Calu3 (cell line): ENCODE measurements at regions not wholly inside any gene's neighbourhood (a gene's known extent, or its start where the extent isn't known, plus 50 kb on each side); places are given as distances from the start of the nearest gene placed in this dataset.

Source experiments
- BruUV-seq: library from RNA; stranded (reverse); fragments of 400-500 nt; replicated peaks from 2 replicates; lab custom pipeline; 2021; lab: Mats Ljungman, UMichigan
- CTCF ChIA-PET: fragments of 300-600 bp; sonication (Branson Sonifier 250); formaldehyde crosslinking; loops from one replicate; lab custom pipeline; 2022; ENCODE audit warnings: antibody characterized with exemption; lab: Charles Lee
- DNase-seq: peaks from one replicate; pipeline ENCODE4 v3.0.0; 2022
- H3K27ac Mint-ChIP-seq: one replicate; pipeline ENCODE4 v1.8.0; 2022; ENCODE audit warnings: mixed read lengths; ENCODE audit not compliant: unreplicated experiment
- H3K27me3 Mint-ChIP-seq: one replicate; pipeline ENCODE4 v1.8.0; 2022; ENCODE audit warnings: mixed read lengths; ENCODE audit not compliant: unreplicated experiment
- H3K36me3 Mint-ChIP-seq: one replicate; pipeline ENCODE4 v1.8.0; 2022; ENCODE audit warnings: mild to moderate bottlenecking, moderate library complexity, mixed read lengths; ENCODE audit not compliant: insufficient read depth, unreplicated experiment
- H3K4me1 Mint-ChIP-seq: one replicate; pipeline ENCODE4 v1.8.0; 2022; ENCODE audit warnings: mild to moderate bottlenecking, low read depth, mixed read lengths; ENCODE audit not compliant: unreplicated experiment
- H3K4me3 Mint-ChIP-seq: one replicate; pipeline ENCODE4 v1.8.0; 2022; ENCODE audit warnings: mild to moderate bottlenecking, low read depth, moderate library complexity, mixed read lengths; ENCODE audit not compliant: unreplicated experiment
- H3K9me3 Mint-ChIP-seq: one replicate; pipeline ENCODE4 v1.8.0; 2022; ENCODE audit warnings: low read depth, mixed read lengths; ENCODE audit not compliant: unreplicated experiment
- intact Hi-C: fragments of 100-400 bp; cut with micrococcal nuclease; formaldehyde crosslinking; loops from one replicate; pipeline ENCODE4 v1.10.0; 2022; ENCODE audit not compliant: unreplicated experiment
- TF ChIP-seq, protein P1 (sequence below): fragments of 200-600 bp; IDR thresholded peaks from one replicate; pipeline ENCODE4 v1.8.0; 2022; ENCODE audit warnings: antibody characterized with exemption; ENCODE audit not compliant: unreplicated experiment

DNA sequence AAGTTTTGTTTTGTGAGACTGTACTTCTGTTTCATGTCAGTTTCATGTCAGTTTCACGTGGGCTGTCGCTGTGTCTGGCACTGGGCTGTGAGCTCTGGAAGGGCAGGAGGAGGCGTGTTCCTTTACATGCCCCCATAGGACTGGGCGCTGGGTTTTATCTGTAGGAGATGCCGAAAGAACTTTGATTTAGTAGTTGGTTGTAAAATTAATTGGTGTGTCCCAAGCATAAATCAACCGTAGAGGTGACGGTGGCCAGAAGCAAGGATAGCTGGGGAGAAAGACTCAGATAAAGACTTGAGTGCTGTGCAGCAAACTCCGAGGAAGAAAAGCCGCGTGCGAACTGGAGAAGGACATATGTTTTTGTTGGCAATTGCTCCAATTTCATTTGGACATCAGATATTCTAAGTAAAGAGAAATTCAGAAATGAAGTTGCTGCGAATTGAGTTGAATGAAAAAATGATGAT is 182.5 kb downstream of the VRK1 start:
- Mint-ChIP-seq H3K27me3 (no peaks in the 10 kb centered on the region), H3K4me1 (no peaks in the 10 kb centered on the region), H3K9me3 (peaks cover 11% of the 10 kb centered on the region), H3K4me3 (no peak overlapping the region), H3K27ac (no peak overlapping the region), H3K36me3 (peaks cover 5% of the 10 kb centered on the region)
- intact Hi-C loops, result no loop called here
- TF ChIP-seq, protein P1, sequence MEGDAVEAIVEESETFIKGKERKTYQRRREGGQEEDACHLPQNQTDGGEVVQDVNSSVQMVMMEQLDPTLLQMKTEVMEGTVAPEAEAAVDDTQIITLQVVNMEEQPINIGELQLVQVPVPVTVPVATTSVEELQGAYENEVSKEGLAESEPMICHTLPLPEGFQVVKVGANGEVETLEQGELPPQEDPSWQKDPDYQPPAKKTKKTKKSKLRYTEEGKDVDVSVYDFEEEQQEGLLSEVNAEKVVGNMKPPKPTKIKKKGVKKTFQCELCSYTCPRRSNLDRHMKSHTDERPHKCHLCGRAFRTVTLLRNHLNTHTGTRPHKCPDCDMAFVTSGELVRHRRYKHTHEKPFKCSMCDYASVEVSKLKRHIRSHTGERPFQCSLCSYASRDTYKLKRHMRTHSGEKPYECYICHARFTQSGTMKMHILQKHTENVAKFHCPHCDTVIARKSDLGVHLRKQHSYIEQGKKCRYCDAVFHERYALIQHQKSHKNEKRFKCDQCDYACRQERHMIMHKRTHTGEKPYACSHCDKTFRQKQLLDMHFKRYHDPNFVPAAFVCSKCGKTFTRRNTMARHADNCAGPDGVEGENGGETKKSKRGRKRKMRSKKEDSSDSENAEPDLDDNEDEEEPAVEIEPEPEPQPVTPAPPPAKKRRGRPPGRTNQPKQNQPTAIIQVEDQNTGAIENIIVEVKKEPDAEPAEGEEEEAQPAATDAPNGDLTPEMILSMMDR, result no peak
- BruUV-seq, result no TSS peak
- no peak for DNase-seq
- CTCF ChIA-PET, result no interaction called here

DNA sequence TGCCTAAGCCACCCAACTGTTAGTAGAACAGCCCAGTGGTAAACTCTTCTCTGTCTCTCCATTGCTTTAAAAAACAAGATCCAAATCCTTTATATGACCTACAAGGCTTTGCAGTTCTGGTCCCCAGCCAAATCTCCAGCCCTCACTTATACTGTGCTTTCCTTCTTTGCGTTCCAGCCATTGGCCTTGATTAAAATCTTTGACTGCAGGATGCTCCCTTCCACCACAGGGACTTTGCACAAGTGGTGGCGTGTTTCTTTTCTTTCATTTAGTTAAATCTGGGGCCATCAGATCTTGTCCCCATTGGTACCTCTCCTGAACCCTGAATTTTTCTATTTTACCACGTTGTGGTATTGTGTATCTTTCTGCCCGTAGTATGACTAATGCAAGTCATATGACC is 183.7 kb downstream of the VRK1 start:
- no TSS peak for BruUV-seq
- peaks cover 7% of the 10 kb centered on the region for H3K9me3 Mint-ChIP-seq
- intact Hi-C loops, result no loop called here
- no peak for DNase-seq
- CTCF ChIA-PET, result no interaction called here
- no peaks in the 10 kb centered on the region for H3K36me3 Mint-ChIP-seq
- TF ChIP-seq, protein P1, result no peak
- H3K27me3 Mint-ChIP-seq, result no peaks in the 10 kb centered on the region
- no peak overlapping the region for H3K27ac Mint-ChIP-seq
- H3K4me1 Mint-ChIP-seq, result no peaks in the 10 kb centered on the region
- no peak overlapping the region for H3K4me3 Mint-ChIP-seq

DNA sequence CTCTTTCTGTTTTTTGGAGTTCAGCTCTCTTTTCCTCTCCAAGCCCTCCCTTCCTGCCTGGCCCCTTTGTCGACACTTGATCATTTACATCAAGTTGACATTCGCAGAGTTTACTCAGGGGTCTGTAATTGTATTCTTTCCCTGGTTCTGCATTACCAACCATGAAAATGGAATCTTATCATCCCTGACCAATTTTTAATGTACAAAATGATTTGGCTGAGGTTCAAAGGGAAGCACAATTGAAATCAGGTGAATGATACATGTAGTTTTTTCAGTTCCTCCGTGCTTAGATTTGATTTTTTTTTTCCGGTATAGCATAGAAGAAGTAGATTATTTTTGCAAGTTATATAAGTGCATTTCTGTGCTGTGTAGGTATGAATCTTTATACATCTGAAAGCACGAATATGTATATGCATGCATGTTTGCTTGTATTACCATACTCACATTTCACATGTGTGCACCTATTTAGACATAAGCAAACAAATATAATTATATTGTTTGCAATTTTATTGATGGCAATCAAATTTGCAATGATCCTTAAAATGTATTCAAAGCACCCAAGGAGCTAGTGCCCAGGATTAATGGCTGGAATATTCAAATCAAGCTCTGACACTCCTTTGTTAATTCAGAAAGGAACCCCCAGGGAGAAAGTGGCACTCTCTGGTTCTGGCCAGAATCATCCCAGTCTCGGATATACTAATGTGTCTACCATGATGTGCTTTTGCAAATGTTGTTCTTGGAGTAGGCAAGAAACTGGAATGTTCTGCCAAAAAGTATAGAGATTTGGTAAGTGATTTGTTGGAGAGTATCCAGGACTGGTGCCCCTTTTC is 189.3 kb downstream of the VRK1 start:
- Mint-ChIP-seq H3K9me3 (no peaks in the 10 kb centered on the region), H3K4me1 (no peaks in the 10 kb centered on the region), H3K4me3 (no peak overlapping the region), H3K36me3 (no peaks in the 10 kb centered on the region), H3K27me3 (no peaks in the 10 kb centered on the region), H3K27ac (no peak overlapping the region)
- no TSS peak for BruUV-seq
- intact Hi-C loops, result no loop called here
- DNase-seq, result no peak
- CTCF ChIA-PET, result no interaction called here
- TF ChIP-seq, protein P1, result no peak

DNA sequence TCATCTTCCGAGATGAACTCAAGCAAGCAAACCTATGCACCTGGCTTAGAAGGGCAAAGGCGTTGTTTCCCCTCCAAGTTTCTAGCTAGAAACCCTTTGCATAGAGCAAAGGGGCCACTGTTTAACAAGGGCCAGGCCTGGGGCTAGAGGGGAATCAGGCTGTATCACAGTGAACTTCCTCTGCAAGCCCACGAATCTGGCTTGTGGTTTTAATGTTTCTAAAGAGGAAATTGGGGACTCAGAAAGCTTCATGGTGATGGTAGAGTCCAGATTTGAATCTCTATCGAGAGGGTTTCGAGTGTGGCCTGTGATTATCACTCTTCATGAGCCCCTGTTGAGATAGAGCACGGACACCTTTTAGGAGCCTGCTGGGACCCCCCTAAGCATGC is 189.9 kb downstream of the VRK1 start:
- no TSS peak for BruUV-seq
- TF ChIP-seq, protein P1, result no peak
- H3K4me3 Mint-ChIP-seq, result no peak overlapping the region
- no peaks in the 10 kb centered on the region for H3K36me3 Mint-ChIP-seq
- intact Hi-C loops, result no loop called here
- no peak overlapping the region for H3K27ac Mint-ChIP-seq
- CTCF ChIA-PET, result no interaction called here
- H3K9me3 Mint-ChIP-seq, result no peaks in the 10 kb centered on the region
- no peak for DNase-seq
- no peaks in the 10 kb centered on the region for H3K27me3 Mint-ChIP-seq
- no peaks in the 10 kb centered on the region for H3K4me1 Mint-ChIP-seq
